ENCODE measurements at regions not wholly inside any gene's neighbourhood (a gene's known extent, or its start where the extent isn't known, plus 50 kb on each side); places are given as distances from the start of the nearest gene placed in this dataset.
A peak's percentile ranks its signal among the peaks of the same experiment; 100 is the strongest.

DNA sequence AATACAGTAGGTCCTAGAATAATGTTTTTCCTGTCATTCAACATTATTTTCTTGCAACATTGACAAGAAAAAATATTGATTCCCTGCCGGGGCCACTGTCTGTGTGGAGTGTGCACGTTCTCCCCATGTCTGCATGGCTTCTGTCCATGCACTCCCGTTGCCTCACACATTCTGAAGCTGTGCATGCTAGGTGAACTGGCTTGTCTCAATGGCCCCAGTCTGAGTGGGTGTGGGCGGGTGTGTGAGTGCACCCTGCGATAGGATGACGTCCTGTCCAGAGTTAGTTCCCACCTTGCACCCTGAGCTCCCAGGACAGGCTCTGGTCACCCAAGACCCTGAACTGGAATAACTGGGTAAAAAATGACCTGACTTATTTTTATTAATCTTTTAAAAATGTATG lies 186.1 kb downstream of the CAND1 start:
- TF ChIP-seq POLR2A (IDR thresholded peaks at IDR 0.05; ENCODE audit: low read depth, low read length): no peak
- no peak for FAIRE-seq
- no peak for DNase-seq (ENCODE audit: insufficient read length, low spot score)

DNA sequence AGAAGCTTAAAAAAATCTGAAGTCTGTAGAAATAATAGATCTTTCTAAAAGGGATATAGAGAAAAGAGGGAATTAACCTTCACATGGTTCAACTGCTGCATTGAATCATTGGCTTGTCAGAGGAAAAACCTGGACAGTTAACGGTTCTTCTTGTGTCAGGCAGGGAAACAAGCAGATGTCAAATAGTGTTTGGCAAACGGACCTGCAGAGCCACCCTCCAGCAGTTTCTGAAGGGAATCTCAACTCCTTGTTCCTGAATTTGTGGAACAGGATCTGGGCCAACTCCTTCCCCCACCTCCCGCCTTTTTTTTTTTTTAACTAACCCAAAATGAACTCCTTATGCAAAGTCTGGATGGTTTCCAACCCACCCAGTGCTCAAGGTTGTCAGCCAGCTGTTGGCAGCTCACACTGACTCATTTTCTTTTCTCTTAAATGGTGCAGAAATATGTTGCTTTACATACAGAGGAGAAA lies 187.3 kb downstream of the CAND1 start:
- DNase-seq (ENCODE audit: insufficient read length, low spot score) (peak; percentile 7), FAIRE-seq (peak; percentile 91)
- TF ChIP-seq POLR2A (IDR thresholded peaks at IDR 0.05; ENCODE audit: low read depth, low read length): no peak

- TF ChIP-seq POLR2A (IDR thresholded peaks at IDR 0.05; ENCODE audit: low read depth, low read length): no peak
- FAIRE-seq (no peak), DNase-seq (ENCODE audit: insufficient read length, low spot score) (no peak)
Observed at GRCh38 chr12:67457136-67457535, 188.0 kb downstream of the CAND1 start.

DNA sequence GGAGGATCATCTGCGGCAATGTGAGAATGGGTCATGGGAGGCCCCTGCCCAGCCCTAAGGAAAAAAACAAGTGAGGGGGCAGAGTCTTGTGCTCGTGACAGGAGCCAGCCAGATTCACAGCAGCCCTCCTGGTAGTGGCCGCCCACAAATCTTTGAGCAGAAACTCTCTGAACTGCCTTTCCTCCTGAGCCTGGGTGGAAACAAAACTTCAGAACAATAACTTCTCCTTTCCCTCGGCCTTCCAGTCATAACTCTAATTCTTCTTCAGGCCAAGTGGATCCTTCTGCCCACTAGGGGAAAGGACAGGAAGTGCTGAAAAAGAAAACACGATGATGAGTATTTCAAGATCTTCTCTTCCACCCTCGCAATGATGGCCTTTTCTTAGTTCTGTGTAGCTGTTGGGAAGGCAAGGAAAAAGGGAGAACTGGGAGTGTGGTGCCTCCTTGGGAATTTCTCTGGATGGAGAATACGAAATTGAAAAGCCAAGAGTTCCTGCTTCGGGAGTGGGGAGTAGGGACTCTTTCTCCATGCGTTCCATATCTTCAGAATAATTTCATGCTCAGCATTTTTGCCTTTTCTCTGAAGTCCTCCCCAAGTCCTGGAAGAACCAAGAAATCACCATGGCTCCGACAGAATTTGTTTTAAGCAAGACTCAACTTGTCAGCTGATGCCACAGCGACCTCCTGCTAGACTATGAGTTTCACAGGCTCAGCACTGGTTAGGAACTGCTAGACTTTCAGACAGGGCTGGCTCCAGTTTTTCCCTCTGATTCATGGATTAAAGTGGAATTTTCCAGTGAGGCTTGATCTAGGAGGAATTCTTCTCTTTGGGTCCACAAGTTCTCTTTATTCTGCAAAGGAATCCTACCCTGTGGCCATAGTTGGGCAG lies 188.9 kb downstream of the CAND1 start:
- FAIRE-seq (no peak), DNase-seq (ENCODE audit: insufficient read length, low spot score) (no peak)
- no peak for TF ChIP-seq POLR2A (IDR thresholded peaks at IDR 0.05; ENCODE audit: low read depth, low read length)

DNA sequence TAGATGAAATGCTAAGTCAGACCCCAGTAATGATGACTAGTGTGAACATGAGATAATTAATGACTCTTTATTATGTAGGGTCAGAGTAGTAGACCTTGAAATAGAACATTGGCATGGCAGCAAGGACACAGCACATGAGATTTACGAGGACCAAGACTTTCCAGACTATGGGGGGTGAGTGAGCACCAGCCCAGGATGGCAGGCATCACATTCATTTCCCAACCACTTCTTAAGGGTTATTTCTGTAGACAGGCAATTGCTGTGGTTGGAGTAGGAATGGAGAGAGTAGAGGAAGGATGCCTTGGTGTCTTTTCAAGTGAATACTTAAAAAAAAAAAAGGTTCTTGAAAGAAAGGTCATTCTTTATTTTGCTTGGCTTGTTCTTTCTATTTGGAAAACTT lies 189.4 kb upstream of the DYRK2 start:
- no peak for FAIRE-seq
- no peak for TF ChIP-seq POLR2A (IDR thresholded peaks at IDR 0.05; ENCODE audit: low read depth, low read length)
- DNase-seq (ENCODE audit: insufficient read length, low spot score): no peak

GRCh38 chr12:67459578-67459977 lies 189.0 kb upstream of the DYRK2 start:
- FAIRE-seq: no peak
- no peak for TF ChIP-seq POLR2A (IDR thresholded peaks at IDR 0.05; ENCODE audit: low read depth, low read length)

DNA sequence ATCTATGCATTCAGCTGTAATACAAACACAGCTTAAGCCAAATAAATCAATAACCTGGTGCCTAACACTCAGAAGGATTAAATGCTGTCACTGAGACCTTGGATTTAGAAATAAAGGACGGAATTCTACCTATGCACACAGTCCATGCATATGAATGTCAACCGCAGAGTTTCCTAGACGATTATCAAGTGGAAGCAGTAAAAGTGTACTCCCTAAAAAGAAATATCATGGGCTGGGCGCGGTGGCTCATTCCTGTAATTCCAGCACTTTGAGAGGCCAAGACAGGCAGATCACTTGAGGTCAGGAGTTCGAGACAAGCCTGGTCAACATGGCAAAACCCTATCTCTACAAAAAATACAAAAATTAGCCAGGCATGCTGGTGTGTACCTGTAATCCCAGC lies 188.2 kb upstream of the DYRK2 start:
- no peak for FAIRE-seq
- TF ChIP-seq POLR2A (IDR thresholded peaks at IDR 0.05; ENCODE audit: low read depth, low read length): no peak
- DNase-seq (ENCODE audit: insufficient read length, low spot score): no peak

More at GRCh38 chr12:67459578-67459977, 189.0 kb upstream of the DYRK2 start:
- no peak for DNase-seq (ENCODE audit: insufficient read length, low spot score)

DNA sequence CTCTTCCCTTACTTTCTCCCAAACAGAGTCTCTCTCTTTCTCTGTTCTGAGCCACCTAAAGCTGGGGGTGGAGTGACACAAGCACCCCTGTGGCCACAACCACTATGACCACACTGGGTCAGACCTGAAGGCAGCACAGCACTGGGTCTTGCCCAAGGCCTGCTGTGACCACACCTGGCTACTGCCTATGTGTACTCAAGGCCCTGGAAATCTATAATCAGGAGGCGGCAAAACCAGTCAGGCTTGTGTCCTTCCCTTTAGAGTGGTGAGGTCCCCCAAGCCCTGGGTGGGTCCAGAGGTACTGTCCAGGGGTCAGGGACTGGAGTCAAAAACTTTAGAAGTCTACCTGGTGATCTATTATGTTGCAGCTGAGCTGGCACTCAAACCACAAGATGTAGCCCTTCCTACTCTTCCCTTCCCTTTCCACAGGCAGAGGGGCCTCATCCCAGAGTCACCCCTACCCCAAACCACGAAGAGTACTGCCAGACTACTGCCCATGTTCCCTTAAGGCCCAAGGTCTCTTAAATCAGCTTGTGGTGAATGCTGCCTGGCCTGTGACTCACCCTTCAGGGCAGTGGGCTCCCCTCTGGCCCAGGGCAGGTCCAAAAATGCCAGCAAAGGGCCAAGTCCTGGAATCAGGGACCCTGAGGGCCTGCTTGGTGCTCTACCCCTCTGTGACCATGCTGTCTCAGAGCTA lies 179.8 kb upstream of the DYRK2 start:
- TF ChIP-seq POLR2A (IDR thresholded peaks at IDR 0.05; ENCODE audit: low read depth, low read length): no peak
- no peak for FAIRE-seq
- DNase-seq (ENCODE audit: insufficient read length, low spot score): no peak

- no peak for DNase-seq (ENCODE audit: insufficient read length, low spot score)
- no peak for TF ChIP-seq POLR2A (IDR thresholded peaks at IDR 0.05; ENCODE audit: low read depth, low read length)
- FAIRE-seq: peak; percentile 30
Observed at GRCh38 chr12:67469666-67470065, 178.9 kb upstream of the DYRK2 start.

DNA sequence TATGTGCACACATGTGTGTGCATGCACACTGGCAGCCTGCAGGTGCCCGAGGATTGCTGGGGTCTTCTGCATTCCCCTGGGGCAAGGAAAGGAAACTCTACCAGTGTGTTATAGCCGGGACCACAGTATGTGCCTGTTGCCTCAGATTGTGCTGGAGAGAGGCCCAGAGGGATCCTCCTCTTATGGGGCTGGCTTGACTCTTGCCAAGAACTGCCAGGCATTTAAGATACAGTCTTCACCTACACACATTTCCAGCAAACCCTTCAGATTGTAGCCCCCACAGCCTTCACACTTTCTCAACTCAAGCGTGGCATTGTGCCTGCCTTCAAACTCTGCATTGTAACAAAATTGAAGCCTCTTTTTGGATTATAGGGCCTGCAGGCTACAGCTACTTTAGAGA lies 176.7 kb upstream of the DYRK2 start:
- FAIRE-seq (no peak), DNase-seq (ENCODE audit: insufficient read length, low spot score) (no peak)
- no peak for TF ChIP-seq POLR2A (IDR thresholded peaks at IDR 0.05; ENCODE audit: low read depth, low read length)

DNA sequence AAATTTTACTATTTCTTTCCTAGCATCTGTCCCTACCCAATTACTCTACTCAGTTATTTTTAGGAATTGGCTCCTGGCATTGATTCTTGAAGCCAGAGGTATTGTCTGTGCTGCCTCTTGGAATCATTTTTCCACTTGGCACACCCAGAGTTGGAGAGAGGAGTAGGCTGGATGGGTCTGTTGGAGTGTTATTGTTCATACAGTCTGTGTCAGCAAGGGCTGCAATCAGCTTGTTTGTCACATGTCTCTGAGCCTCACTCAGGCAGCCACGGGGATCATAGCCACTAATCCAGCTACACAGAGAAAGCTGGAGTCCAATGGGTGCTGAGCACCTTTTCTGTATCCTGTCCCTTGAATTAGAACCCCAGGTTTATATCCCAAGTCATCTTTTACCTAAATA lies 176.0 kb upstream of the DYRK2 start:
- FAIRE-seq (no peak), DNase-seq (ENCODE audit: insufficient read length, low spot score) (no peak)
- no peak for TF ChIP-seq POLR2A (IDR thresholded peaks at IDR 0.05; ENCODE audit: low read depth, low read length)

DNA sequence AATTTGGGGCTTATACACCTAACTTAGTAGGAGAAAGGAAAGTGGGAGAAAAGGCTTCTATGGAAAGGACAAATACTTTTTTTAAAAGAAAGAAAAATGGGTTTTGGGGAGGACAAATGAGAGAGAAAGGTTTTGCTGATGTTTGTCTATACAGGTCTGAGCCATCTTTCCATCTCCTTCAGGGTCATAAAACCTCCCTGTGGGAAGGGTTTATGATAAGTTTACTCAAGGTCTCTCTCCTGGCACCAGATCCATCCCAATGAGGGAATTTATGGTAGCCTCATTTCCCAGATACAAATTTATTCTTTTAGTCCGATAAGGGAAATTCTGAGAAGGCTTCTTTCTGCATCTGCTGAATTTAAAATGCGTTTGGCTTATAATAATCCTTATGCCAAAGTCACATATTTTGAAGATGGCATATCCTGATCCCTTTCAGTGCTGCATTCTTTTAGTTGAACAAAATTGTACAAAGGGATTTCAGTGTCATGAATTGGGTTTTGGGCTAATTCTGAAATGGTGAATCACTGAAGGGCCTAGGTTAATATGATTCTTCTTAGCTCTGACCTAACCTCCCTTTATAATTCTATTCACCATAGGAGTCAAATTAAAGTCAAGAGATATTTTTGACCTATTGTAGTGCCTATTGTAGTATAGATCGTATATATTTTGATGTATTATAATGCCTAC lies 173.5 kb upstream of the DYRK2 start:
- TF ChIP-seq POLR2A (IDR thresholded peaks at IDR 0.05; ENCODE audit: low read depth, low read length): no peak
- DNase-seq (ENCODE audit: insufficient read length, low spot score) (no peak), FAIRE-seq (no peak)

DNA sequence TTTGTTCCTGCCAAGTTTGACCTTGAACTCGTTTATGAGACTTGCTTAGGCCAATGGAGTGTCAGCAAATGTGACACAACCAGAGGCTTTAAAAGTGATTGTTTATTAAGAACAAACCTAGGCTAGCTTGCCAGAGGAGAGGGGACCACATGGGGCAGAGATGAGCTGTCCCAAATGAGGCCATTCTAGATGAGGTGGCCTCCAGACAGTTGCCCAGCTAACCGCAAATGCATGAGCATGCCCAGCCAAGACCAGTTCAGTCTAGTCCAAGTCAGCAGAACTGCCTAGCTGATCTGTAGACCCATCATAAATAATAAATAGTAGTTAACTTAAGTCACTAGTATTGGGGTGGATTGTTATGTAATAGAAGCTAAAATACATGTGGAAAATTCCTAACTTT lies 172.8 kb upstream of the DYRK2 start:
- no peak for FAIRE-seq
- DNase-seq (ENCODE audit: insufficient read length, low spot score): no peak
- TF ChIP-seq POLR2A (IDR thresholded peaks at IDR 0.05; ENCODE audit: low read depth, low read length): no peak

DNA sequence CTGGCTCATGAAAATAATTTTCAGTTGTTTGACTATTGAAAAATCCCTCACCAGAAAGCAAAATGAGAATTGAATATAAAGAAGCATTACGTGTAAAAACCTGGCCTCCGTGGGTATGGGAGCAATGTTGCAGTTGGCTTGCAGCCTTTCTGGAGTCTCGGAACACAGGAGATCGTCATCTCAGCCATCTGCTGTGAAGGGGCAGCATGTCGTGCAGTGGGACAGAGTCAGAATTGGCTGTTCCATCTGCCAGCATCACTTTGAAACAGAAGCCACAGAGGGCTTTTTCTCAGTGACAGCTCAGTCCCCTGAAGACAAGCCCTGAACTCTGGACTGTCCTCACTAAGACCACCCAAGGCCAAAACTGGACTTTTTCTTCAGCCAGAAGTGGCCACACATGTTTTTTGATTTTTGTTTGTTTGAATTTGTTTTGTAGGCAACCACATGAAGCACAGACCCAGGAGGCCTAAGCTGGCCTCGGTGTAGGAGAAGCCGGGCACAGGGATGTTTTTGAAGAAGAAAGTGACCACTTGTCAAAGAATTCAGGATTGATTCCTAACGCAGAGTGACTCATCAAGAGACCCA lies 170.8 kb upstream of the DYRK2 start:
- no peak for DNase-seq (ENCODE audit: insufficient read length, low spot score)
- no peak for TF ChIP-seq POLR2A (IDR thresholded peaks at IDR 0.05; ENCODE audit: low read depth, low read length)
- no peak for FAIRE-seq
